ENCODE measurements at regions not wholly inside any gene's neighbourhood (a gene's known extent, or its start where the extent isn't known, plus 50 kb on each side); places are given as distances from the start of the nearest gene placed in this dataset.

DNA sequence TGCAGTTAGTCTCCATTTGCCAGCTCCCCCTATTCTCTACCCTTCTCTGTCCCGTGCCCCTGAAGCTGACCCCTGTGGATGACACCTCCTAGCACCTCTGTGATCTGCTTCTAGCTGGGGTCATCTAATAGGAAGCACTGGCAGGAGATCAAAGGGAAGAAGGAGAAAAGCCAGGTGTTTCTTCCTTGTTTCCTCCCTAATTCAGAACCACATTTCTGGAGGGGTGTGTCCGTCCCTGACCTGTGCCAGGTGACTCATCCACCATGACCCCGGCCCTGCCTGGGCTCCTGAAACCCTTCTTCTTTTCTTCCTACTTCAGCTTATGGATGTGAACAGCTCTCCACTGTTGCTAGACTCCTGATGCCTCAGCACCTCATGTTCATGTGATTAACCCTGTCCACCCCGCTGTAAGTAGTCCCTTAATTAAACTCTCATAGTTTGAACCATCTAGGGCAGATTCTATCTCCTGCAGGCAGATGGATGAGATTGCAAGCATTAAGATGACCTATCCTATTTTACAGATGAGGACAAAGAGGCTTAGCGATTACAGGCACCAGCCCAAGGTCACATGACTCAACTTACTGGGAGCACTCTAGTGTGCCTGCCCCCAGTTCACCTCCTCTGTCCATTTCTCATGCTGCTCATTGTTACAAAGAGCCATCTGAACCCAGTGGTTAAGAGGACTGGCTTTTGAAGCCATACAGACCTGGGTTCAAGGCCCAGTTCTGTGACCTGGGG is 770.5 kb downstream of the MED13L start:
- no peak for DNase-seq (ENCODE audit: low read depth)

DNA sequence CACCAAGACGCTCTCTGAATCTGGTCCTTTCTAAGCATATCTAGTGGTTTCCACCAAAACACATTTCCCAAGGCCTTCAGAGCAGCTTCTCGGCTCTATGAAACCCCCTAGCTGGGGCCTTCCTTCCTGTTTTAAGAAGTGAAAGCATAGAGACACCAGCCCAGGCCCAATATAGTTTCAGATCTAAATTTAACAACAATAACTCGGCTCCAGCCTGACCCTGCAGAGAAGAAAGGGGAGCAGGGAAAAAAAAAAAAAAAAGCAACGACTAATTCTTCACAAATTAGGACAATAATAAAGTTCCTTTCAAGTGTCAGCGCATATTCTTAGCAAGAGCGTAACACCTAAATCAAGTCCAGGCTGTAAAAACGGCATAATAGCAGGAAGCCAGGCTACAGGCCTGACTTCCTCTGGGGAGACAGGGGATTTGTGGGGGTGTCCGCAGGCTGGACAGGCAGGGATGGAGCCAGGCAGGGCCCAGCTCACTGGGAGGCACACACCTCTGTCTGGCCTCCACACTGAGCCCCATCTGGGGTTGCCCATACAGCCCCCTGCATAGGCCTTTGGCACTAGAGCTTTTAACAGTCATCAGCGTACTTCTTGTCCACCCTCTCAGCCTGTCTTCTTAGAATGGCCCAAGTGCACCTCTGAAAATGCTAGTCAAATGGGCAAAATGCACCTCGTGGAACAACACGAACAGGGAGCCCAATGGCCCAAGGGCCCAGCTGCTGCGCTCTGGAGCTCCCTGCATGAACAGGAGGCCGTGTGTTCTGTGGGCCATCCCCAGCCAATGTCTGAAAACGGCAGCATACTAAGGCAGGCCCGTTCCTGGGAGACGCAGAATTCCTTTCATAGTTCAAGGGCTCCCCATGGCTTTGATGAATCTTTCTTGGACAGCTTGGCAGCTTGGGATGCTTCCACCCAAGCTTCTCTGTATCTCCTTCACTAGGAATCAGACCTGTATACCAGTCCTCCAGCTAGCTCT is 772.9 kb downstream of the MED13L start:
- no peak for DNase-seq (ENCODE audit: low read depth)

DNA sequence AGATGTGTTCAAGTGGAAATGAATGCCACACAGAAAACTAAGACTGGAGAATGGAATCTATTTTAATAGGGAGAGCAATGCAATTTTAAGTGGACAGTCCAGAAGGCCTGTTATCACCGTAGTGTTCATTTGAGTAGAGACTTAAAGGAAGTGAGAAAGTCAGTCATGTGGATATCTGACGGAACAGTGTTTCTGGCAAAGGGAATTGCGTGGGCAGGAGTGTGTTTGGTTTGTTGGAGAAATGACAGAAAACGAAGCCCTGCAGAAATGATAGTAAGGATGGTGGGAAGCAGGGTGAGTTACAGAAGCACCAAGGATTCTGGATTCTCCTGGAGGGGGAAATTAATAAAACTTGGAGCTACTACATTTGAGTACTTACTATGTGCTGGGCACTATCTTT is 776.6 kb downstream of the MED13L start:
- peak; percentile 6 for DNase-seq (ENCODE audit: low read depth)

DNA sequence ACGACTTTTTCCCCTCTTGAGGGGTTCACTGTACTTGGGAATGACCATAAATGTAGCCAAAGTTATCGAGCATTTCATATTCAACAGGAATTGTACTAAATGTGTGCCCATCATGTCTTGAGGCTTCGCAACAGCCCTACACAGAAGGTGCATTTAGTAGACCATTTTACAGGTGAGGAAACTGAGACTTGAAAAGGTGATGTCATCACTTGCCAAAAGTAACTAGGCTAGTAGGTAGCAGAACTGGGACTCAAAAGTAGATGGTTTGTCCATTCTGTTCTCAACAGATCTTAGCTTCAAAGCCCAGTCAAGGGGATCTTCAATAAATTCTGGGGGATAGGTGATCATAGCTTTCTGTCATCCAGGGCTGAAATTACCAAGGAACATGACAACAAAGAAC is 782.2 kb downstream of the MED13L start:
- DNase-seq (ENCODE audit: low read depth), result no peak

DNA sequence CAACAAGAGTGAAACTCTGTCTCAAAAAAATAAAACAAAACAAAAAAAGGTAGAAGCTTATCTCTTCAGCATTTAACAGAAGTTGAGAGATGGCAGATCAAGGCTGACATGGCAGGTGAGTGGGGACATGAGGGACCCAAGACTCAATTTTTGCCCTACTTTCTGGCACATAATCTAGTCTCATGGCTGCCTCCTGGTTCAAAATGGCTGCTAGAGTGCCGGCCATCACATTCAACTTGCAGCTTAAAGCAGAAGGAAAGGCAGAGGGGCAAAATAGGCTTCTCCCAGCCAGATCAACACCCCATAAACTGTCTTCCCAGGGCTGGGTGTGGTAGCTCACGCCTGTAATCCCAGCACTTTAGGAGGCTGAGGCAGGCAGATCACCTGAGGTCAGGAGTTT is 784.9 kb downstream of the MED13L start:
- no peak for DNase-seq (ENCODE audit: low read depth)

DNA sequence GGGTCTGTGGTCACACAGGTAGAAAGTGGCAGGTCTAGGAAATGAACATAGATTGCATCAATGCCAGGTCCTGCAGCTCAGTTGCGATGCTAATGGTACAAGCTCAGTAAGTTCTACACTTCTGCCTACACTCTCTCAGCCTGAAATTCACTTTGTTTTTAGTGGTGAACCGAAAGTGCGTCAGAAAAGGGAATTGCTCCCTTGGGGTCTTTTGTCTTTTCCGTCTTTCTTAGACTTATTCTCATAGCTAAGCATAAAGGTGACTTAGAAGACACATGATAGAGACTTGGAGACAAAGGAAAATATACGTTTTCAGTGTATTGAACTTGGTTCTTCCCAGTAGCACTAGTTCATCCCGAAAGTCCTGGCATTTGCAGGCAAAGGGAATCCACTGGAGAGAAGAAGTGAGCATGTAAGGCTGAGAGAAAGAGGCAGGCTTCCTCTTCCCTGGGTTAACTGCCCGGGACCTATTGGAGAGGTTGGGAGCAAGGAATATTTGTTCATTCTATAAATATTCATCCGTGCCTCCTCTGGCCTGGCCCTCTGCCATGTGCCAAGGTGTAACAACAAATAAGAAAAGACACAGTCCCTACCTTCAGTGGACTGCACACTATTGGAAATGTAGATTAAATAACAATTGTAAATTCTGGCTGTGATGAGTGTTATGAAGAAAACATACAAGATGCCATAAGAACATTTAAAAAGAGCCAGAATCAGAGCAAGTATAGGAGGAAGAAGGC is 785.8 kb downstream of the MED13L start:
- DNase-seq (ENCODE audit: low read depth), result no peak

DNA sequence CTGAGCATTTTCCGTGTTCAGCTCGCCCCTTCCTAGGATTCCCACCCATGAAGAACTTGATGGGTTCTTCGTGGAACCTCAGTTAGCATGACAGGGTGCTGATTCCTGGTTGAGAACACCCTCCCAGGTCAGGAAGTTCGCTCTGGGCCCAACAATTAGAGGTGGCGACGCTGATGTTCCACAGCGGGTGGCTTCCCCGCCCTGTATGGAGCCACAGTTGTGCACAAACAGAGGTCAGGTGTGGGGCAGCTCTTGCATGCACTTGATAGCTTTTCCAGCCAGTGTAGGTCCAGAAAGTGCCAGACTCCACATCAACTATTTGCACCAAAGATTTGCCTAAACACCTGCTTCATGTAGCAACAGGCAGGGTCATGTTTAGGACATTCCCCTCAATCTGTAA is 788.2 kb downstream of the MED13L start:
- DNase-seq (ENCODE audit: low read depth), result no peak

DNA sequence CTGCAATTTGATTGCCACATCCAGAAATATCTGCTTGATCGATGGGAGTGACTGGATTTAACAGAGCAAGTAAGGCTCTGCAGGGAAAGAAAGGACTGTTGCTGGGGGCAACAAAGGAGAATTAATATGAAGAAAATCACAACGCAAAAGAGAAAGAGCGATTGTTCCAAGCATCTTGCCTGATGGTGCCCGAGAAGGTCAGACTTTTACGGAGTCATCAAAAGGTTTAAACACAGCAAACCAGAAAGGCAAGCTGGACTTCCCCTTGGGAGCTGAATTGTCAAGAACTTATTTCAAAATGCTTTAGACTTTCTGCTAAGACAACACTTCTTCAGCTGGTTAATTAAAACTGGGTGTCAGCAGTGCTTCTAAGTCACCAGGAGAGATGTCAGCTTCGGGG is 791.5 kb downstream of the MED13L start:
- DNase-seq (ENCODE audit: low read depth), result no peak

DNA sequence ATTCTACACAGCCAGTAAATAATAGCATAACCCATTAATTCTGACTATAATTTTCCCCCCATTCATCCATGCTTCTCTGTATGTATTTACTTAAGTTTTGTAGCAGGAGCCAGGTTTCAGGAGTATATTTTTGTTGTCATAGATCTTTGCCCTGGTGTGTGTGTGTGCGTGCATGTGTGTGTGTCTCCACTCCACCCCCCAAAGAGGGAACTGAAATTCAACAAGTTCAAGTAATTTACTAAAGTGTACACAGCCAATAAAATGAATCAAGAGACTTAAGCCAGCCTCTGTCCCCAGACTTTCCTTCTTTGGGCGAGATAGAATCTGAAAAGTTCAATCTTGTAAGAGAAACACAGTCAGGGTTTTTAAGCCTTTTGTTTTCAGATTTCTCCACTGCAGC is 792.0 kb downstream of the MED13L start:
- no peak for DNase-seq (ENCODE audit: low read depth)

DNA sequence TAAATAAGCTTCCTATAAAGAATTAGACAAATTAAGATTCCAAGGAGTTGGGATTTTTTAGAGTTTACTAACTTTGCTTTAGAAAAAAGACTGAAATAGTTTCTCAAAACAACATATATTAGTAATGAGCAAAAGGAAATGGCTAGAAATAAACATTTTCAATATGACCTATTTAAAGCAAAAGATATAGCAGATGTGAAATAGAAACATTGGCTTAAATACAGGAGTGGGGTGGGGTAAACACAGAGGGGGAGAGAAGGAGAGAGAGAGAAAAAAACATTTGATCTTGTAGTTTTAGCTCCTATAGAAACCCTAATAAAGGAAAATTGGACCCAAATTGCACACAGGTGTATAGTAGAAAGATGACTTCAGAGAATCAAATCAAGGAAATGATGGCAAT is 794.5 kb downstream of the MED13L start:
- DNase-seq (ENCODE audit: low read depth), result no peak

DNA sequence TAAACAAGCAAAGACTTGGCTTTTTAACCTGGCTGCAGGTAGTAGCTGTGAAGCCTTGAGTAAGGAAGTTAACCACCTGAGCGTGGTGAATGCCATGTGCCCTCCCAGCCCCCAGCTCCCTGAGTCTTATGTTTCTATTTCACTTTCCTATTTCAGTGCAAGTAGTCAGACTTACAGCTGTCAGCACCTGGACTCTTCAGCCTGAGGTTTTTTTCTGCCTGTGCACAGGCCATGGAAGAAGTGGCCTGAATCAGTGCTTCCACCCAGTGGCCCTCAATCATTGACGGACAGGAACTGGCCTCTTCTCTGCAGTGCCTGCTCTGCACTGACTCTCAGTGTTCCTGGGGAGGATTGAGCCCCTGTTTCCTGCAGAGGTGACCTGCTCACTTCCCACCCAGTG is 796.4 kb downstream of the MED13L start:
- no peak for DNase-seq (ENCODE audit: low read depth)

DNA sequence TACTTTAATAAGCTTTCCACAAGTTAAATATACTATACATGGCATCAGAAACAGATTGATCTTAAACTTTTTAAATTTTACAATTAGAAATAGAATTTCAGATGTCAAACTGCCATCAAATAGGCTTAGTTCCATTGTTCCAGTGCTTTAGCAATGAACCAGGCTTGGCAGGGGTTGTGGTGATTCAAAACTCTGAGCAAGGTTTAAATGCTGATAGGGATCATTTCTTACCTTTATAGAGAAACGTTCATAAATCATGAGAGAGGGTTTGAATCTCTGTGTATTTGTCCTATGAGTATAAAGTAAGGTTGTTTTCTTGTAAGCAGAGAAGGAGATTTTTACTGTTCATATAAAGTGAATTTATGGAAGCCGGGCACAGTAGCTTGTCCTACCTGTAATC is 794.5 kb upstream of the TBX3 start:
- no peak for DNase-seq (ENCODE audit: low read depth)

DNA sequence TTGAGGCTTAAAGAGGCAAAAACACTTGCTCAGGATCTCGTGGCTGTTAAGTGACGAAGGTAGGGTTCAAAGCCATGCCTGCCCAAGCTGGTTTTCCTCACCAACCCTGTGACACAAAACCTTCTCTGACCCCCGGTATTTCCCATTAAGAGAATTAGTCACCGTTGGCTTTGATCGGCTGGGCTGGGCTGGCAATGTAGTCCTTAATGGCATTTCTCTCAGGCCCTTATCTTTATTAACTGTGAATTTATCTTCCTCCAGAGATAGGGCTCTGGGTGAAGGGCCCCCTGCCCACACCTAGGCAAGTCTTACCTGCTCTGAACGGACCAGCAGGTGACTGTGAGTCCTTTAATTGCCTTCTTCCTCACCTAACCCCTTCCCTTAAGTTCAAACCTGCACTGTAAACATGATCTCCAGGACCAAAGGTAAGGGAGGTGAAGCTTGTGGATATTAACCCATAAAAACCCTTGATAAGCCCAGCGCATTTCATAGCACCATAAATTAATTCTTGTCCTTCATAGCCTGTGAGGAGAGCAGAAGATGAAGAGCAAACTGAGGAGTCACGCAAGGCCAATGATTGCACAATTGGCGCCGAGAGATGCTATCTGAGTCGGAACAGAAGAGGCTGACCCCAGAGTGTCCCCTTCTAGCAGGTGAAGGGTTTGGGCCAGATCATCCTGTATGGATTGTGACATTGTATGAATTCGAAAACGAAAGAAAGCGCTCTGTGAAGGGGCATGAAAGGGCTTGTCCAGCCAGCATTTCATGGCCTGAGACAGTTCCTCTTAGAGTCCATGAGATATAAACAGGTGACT is 790.8 kb upstream of the TBX3 start:
- DNase-seq (ENCODE audit: low read depth), result no peak

DNA sequence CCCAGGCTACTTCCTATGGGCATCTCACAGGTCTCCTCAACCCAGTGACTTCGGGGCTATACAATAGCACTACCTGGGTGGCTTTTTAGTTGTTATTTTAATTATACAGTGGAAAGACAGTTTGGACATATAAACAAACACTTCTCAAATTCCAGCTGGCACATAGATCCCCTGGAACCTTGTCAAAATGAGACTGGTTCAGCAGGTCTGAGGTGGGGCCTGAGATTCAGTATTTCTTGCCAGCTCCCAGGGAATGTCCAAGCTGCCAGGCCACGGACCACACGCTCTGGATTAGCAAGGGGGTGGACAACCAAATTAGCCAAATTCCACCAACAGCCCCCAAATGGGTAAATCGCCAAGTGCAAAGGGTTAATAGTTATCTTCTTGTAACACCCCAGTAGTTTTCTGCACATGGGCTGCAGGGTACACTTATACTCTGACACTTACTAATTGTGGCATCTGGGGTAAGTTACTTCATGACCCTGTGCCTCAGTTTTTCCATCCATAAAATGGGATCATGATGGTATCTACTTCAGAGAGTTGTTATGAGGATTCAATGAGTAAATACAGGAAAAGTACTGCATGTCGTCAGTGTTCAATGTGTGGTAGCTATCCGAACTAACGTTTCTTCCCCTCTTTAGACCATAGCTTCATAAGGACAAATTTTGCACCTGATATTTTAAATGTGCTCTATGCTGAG is 789.4 kb upstream of the TBX3 start:
- no peak for DNase-seq (ENCODE audit: low read depth)

DNA sequence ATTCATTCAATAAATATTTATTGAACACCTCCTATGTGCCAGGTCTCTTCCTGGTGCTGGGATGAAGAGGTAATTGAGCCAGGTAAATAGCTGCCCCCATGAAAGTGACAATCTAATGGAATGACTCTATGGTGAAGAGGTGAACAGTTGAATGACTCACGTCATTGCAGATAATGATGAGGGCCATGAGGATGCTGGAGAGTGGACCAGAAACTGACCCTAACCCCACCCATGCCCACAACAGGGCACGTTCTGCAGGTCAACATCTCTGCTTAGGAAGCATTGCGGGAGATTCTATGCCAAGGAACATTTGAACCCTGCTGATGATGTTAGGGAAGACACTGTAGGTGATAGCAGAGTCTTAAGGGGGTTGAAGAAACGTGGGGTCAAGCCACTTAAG is 788.9 kb upstream of the TBX3 start:
- DNase-seq (ENCODE audit: low read depth), result no peak

DNA sequence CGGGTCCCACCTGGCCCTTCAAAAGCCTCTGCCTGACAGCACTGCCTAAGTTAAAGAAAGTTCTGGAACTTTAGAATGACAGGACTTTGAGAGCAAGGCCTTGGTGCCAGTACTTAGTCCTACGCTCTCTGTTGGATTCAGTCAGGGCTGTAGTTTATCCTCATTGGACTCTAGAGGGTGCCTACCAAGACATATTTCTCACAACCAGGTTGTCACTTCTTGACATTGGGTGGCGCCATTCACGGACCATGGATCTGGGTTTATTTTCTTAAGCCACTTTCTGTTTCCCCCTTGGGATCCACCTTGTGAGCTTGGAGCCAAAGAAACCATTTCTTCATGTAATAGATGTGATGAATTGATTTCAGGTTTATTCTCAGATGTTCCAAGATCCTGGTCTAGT is 787.0 kb upstream of the TBX3 start:
- DNase-seq (ENCODE audit: low read depth), result no peak

DNA sequence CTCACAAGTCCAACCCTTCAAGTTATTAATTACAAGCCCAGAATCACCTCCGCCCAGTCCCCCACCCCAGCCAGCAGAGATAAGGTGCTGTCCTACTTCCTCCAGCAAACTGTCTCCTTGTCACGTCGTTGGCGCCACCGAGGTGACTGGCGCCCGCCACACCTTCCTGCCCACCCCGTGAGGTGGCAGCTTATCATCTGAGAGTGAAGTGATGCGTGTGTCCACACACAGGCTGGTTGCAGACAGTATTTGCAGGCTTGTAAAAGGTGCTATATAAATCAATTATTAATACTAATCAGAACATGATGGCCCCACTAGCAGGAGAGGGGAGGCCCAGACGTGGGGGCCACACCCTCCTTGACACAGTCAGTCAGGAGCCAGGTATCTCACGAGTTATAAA is 786.6 kb upstream of the TBX3 start:
- DNase-seq (ENCODE audit: low read depth), result no peak

DNA sequence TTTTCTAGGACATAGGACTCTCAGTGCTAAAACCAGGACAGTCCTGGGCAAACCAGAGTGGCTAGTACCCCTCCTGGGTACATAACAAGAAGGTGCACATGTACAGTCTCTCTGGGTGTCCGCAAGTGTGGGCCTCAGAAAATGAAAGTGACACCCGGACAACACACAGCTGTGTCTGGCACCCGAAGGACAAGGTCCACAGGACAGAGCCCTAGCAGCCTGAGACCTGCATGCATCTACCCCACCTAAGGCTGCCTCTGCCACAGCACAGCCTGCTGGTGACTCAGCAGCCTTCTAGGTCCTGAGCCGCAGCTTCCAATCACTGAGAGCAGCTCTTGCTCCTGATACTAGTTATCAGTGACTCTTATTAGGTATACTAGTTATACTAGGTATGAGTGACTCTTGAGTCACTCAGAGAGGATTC is 784.1 kb upstream of the TBX3 start:
- DNase-seq (ENCODE audit: low read depth), result no peak

DNA sequence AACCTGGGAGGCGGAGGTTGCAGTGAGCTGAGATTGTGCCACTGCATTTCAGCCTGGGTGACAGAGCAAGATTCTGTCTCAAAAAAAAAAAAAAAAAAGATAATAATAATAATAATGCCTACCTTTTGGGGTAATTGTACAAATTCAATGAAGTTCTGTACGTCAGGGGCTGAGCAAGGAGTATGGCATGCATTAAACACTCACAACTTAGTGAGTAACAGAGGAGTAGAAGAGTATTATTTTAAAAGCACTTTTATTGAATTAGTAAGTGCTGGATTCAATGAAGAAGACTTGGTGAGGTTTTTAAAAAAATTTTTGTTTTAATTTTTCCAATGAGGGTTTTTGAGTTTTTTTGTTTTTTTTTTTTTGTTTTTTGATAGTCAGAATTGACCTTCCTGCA is 783.6 kb upstream of the TBX3 start:
- DNase-seq (ENCODE audit: low read depth), result no peak

DNA sequence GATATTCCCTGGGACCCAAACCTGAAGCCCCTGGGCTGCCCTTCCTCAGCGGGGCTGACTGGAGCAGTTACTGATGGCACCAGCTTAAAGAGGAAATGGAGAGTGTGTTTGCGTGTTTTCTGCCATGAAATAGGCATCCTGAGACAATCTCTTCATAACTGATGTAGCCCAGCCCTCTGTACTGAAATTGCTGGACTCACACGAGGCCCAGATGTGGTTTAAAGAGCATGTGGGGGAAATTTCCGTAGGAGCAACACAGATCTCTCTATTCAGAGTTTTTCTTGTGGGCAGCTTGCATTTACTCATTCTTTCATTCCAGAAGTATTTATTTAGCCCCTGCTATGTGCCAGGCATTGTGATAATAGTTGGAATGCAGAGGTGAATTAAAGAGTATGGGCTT is 782.1 kb upstream of the TBX3 start:
- DNase-seq (ENCODE audit: low read depth), result no peak

DNA sequence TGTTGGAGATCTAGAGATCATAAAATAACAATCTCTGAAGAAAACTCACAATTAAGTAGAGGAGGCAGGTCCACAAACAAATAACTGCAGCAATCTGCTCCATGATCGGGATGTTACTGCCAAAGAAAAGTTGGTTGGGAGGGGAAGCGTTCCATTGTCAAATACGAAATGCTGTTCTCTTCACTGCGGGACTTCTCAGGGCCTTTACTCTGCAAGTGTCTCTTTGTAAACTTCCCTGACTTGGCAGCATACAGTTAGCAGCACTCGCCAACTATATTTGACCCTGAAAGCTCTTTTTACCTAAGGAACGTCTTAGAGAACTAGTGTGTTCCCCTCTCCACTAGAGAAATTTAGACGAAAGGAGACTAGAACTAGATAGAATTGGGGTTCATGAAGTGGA is 780.7 kb upstream of the TBX3 start:
- DNase-seq (ENCODE audit: low read depth), result no peak
